Memory B cell (primary cell): ENCODE measurements at regions not wholly inside any gene's neighbourhood (a gene's known extent, or its start where the extent isn't known, plus 50 kb on each side); places are given as distances from the start of the nearest gene placed in this dataset.

Source experiments
- ATAC-seq: fragments of 150-1000 bp; cut with Tn5 transposase; 2 replicates; pipeline ENCODE4 v1.10.0; 2021; ENCODE audit warnings: low read depth, mild to moderate bottlenecking, moderate library complexity
- DNase-seq, 2 donors: peaks; one replicate each; pipeline ENCODE4 v3.0.0; 2022; ENCODE audit warnings: low spot score in 2 of 2
- H3K27ac Mint-ChIP-seq: one replicate; pipeline ENCODE4 v1.8.0; 2022; ENCODE audit warnings: mild to moderate bottlenecking, moderate library complexity, mixed read lengths
- H3K27me3 Mint-ChIP-seq: one replicate; pipeline ENCODE4 v1.8.0; 2022; ENCODE audit warnings: mixed read lengths
- H3K36me3 Mint-ChIP-seq: one replicate; pipeline ENCODE4 v1.8.0; 2022; ENCODE audit warnings: mild to moderate bottlenecking, mixed read lengths
- H3K4me1 Mint-ChIP-seq: one replicate; pipeline ENCODE4 v1.8.0; 2022; ENCODE audit warnings: mixed read lengths
- H3K4me3 Mint-ChIP-seq: one replicate; pipeline ENCODE4 v1.8.0; 2022; ENCODE audit warnings: mild to moderate bottlenecking, moderate library complexity, mixed read lengths
- H3K9me3 Mint-ChIP-seq: one replicate; pipeline ENCODE4 v1.8.0; 2022; ENCODE audit warnings: mixed read lengths

GRCh38 chr15:95284933-95285421, 1045.5 kb upstream of the NR2F2 start:
- H3K9me3 Mint-ChIP-seq: no peaks in the 10 kb centered on the region
- no peaks in the 10 kb centered on the region for H3K4me1 Mint-ChIP-seq
- H3K27me3 Mint-ChIP-seq: peaks cover 3% of the 10 kb centered on the region
- no peaks in the 10 kb centered on the region for H3K36me3 Mint-ChIP-seq
- DNase-seq: no peak
- no peak for ATAC-seq
- no peak overlapping the region for H3K27ac Mint-ChIP-seq
- H3K4me3 Mint-ChIP-seq: no peak overlapping the region

- no peak for ATAC-seq
- H3K4me3 Mint-ChIP-seq: no peak overlapping the region
- H3K9me3 Mint-ChIP-seq: no peaks in the 10 kb centered on the region
- no peaks in the 10 kb centered on the region for H3K36me3 Mint-ChIP-seq
- no peak overlapping the region for H3K27ac Mint-ChIP-seq
- DNase-seq: no peak
- no peaks in the 10 kb centered on the region for H3K4me1 Mint-ChIP-seq
- peaks cover 3% of the 10 kb centered on the region for H3K27me3 Mint-ChIP-seq
Observed at GRCh38 chr15:95286352-95286880, 1044.1 kb upstream of the NR2F2 start.

- no peak for ATAC-seq
- no peak overlapping the region for H3K4me3 Mint-ChIP-seq
- DNase-seq: no peak
- no peaks in the 10 kb centered on the region for H3K9me3 Mint-ChIP-seq
- H3K27me3 Mint-ChIP-seq: peaks cover 3% of the 10 kb centered on the region
- no peak overlapping the region for H3K27ac Mint-ChIP-seq
- no peaks in the 10 kb centered on the region for H3K36me3 Mint-ChIP-seq
- H3K4me1 Mint-ChIP-seq: no peaks in the 10 kb centered on the region
Observed at GRCh38 chr15:95287720-95288103, 1042.8 kb upstream of the NR2F2 start.

GRCh38 chr15:95288626-95289025, 1041.9 kb upstream of the NR2F2 start:
- DNase-seq: no peak
- Mint-ChIP-seq H3K4me1 (no peaks in the 10 kb centered on the region), H3K9me3 (no peaks in the 10 kb centered on the region), H3K27ac (no peak overlapping the region), H3K36me3 (no peaks in the 10 kb centered on the region), H3K27me3 (peaks cover 3% of the 10 kb centered on the region), H3K4me3 (no peak overlapping the region)
- no peak for ATAC-seq

- Mint-ChIP-seq H3K36me3 (no peaks in the 10 kb centered on the region), H3K4me1 (no peaks in the 10 kb centered on the region), H3K27ac (no peak overlapping the region), H3K27me3 (peaks cover 3% of the 10 kb centered on the region), H3K9me3 (no peaks in the 10 kb centered on the region), H3K4me3 (no peak overlapping the region)
- DNase-seq: no peak
- ATAC-seq: no peak
Observed at GRCh38 chr15:95290176-95290974, 1040.1 kb upstream of the NR2F2 start.

GRCh38 chr15:95291898-95292472, 1038.5 kb upstream of the NR2F2 start:
- Mint-ChIP-seq H3K27ac (no peak overlapping the region), H3K9me3 (no peaks in the 10 kb centered on the region), H3K27me3 (peaks cover 1% of the 10 kb centered on the region), H3K4me1 (no peaks in the 10 kb centered on the region), H3K4me3 (no peak overlapping the region), H3K36me3 (no peaks in the 10 kb centered on the region)
- ATAC-seq: no peak
- peak in 1 of 2 donors; percentile 3 for DNase-seq

GRCh38 chr15:95292785-95293450, 1037.6 kb upstream of the NR2F2 start:
- DNase-seq (no peak), ATAC-seq (no peak)
- Mint-ChIP-seq H3K4me1 (no peaks in the 10 kb centered on the region), H3K27me3 (no peaks in the 10 kb centered on the region), H3K27ac (no peak overlapping the region), H3K9me3 (no peaks in the 10 kb centered on the region), H3K4me3 (no peak overlapping the region), H3K36me3 (no peaks in the 10 kb centered on the region)

GRCh38 chr15:95293456-95294031, 1037.0 kb upstream of the NR2F2 start:
- H3K27ac Mint-ChIP-seq: no peak overlapping the region
- H3K4me1 Mint-ChIP-seq: no peaks in the 10 kb centered on the region
- H3K27me3 Mint-ChIP-seq: no peaks in the 10 kb centered on the region
- H3K9me3 Mint-ChIP-seq: no peaks in the 10 kb centered on the region
- DNase-seq (no peak), ATAC-seq (no peak)
- H3K4me3 Mint-ChIP-seq: no peak overlapping the region
- no peaks in the 10 kb centered on the region for H3K36me3 Mint-ChIP-seq

- H3K4me1 Mint-ChIP-seq: no peaks in the 10 kb centered on the region
- DNase-seq: no peak
- H3K27me3 Mint-ChIP-seq: no peaks in the 10 kb centered on the region
- H3K36me3 Mint-ChIP-seq: no peaks in the 10 kb centered on the region
- ATAC-seq: no peak
- no peak overlapping the region for H3K4me3 Mint-ChIP-seq
- no peak overlapping the region for H3K27ac Mint-ChIP-seq
- H3K9me3 Mint-ChIP-seq: no peaks in the 10 kb centered on the region
Observed at GRCh38 chr15:95295363-95295762, 1035.1 kb upstream of the NR2F2 start.

- Mint-ChIP-seq H3K4me1 (no peaks in the 10 kb centered on the region), H3K27me3 (no peaks in the 10 kb centered on the region), H3K4me3 (no peak overlapping the region), H3K27ac (no peak overlapping the region), H3K9me3 (no peaks in the 10 kb centered on the region), H3K36me3 (no peaks in the 10 kb centered on the region)
- ATAC-seq: no peak
- no peak for DNase-seq
Observed at GRCh38 chr15:95295896-95296625, 1034.4 kb upstream of the NR2F2 start.

GRCh38 chr15:95296643-95297042, 1033.9 kb upstream of the NR2F2 start:
- Mint-ChIP-seq H3K27ac (no peak overlapping the region), H3K9me3 (peaks cover 2% of the 10 kb centered on the region), H3K4me1 (no peaks in the 10 kb centered on the region), H3K36me3 (no peaks in the 10 kb centered on the region), H3K27me3 (no peaks in the 10 kb centered on the region), H3K4me3 (no peak overlapping the region)
- DNase-seq: no peak
- ATAC-seq: no peak

- Mint-ChIP-seq H3K36me3 (no peaks in the 10 kb centered on the region), H3K27me3 (no peaks in the 10 kb centered on the region)
- ATAC-seq: no peak
Observed at GRCh38 chr15:95298729-95299128, 1031.8 kb upstream of the NR2F2 start.

GRCh38 chr15:95300958-95301357, 1029.5 kb upstream of the NR2F2 start:
- Mint-ChIP-seq H3K9me3 (peaks cover 2% of the 10 kb centered on the region), H3K27me3 (no peaks in the 10 kb centered on the region), H3K4me1 (no peaks in the 10 kb centered on the region), H3K27ac (no peak overlapping the region), H3K4me3 (no peak overlapping the region), H3K36me3 (no peaks in the 10 kb centered on the region)
- DNase-seq: no peak
- no peak for ATAC-seq

More at GRCh38 chr15:95298729-95299128, 1031.8 kb upstream of the NR2F2 start:
- H3K4me3 Mint-ChIP-seq: no peak overlapping the region
- no peak for DNase-seq
- H3K9me3 Mint-ChIP-seq: peaks cover 2% of the 10 kb centered on the region
- H3K27ac Mint-ChIP-seq: no peak overlapping the region
- no peaks in the 10 kb centered on the region for H3K4me1 Mint-ChIP-seq
